Right cardiac atrium (tissue), 5 donors: ENCODE measurements at regions not wholly inside any gene's neighbourhood (a gene's known extent, or its start where the extent isn't known, plus 50 kb on each side); places are given as distances from the start of the nearest gene placed in this dataset.

ENCODE experiments used
- ATAC-seq, 2 donors: fragments of 200-7000 bp; cut with Tn5 transposase; one replicate each; pipeline versions ENCODE4 v1.8.0 to v1.9.1; 2020; ENCODE audit warnings: moderate library complexity in 2 of 2, mild to moderate bottlenecking in 1 of 2
- DNase-seq, 3 donors: peaks; one replicate each; pipeline ENCODE4 v3.0.0-alpha.2; 2020
- H3K27ac ChIP-seq: one replicate; pipeline ENCODE4 v1.5.1; 2013; ENCODE audit warnings: mild to moderate bottlenecking, low read length, control low read depth, moderate library complexity
- H3K27me3 ChIP-seq: one replicate; pipeline ENCODE4 v1.6.1; 2013; ENCODE audit not compliant: control insufficient read depth, insufficient read depth
- H3K4me1 ChIP-seq: one replicate; pipeline ENCODE4 v1.6.1; 2013; ENCODE audit warnings: low read length; ENCODE audit not compliant: control insufficient read depth, insufficient read depth
- H3K4me3 ChIP-seq: one replicate; pipeline ENCODE4 v1.5.1; 2013; ENCODE audit warnings: low read length, control low read depth
- H3K9me3 ChIP-seq: one replicate; pipeline ENCODE4 v1.6.1; 2013; ENCODE audit warnings: low read length; ENCODE audit not compliant: control insufficient read depth
- WGBS: extraction: QIAGEN DNeasy Blood & Tissue Kit; methylation state at CpG from one replicate; pipeline ENCODE4 v1.1.7; 2013; 5-methylcytosine and 5-hydroxymethylcytosine counted together
- intact Hi-C, 4 donors: fragments of 100-400 bp; cut with DNase I; formaldehyde crosslinking; loops; one replicate each; pipeline versions ENCODE4 v1.11.0 to v1.14.0; 2022 to 2023
- donor health status: healthy with polysubstance abuse.
- donor health status: DM: no; HTN: yes; CAD: no.
- donor health status: DM: no; HTN: no; CAD: no.
- donor health status: DM: no; HTN: yes; CAD: no; lungs with severe emphysema.
- donor health status: DM: yes; HTN: yes; CAD: no.

DNA sequence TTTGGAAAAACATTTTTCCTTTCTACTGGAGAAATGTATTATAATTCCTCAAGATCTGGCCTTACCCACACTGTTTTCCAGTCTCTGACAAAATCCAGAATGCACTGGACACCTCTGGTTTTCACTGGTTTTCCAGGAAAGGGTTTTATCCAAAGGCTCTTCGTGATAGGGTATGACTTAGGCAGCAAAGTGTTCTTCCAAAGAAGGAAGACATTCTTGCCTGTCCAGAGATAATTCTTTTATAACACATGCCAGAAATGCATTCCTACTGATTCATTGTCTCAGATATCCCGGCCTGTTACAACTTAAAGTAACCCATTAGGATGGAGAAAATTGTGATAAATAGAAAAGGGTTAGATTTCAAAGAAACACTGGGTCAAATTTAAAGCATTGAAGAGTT lies 2343.1 kb downstream of the PCDH7 start:
- intact Hi-C loops, result no loop called here
- Histone ChIP-seq H3K4me3 (no peak overlapping the region), H3K27me3 (no peaks in the 10 kb centered on the region), H3K4me1 (no peaks in the 10 kb centered on the region), H3K9me3 (no peaks in the 10 kb centered on the region), H3K27ac (no peak overlapping the region)
- peak; percentile 41 to 56 for ATAC-seq
- WGBS, result 24% methylated on average over 2 of the region's 2 CpGs
- DNase-seq, result no peak

DNA sequence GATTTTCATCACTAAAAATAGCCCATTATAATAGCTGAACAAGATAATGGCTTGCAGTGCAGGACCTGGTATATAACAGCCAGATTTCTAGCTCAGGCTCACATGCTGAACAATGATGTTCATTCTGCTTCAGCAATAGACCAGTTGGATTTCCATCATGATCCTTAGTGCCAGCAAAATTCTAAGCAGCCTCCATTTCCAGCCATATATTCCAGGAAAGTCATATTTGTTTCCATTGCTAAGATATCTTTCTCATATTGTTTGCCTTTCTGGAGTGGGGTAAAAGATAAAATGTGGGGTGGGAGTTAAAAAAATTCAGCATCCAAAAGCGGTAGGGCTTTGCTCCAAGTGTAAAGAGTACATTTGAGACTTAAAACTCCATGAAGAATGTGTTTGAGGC lies 2344.1 kb downstream of the PCDH7 start:
- H3K27me3 ChIP-seq, result no peaks in the 10 kb centered on the region
- ATAC-seq (no peak), DNase-seq (no peak)
- no peaks in the 10 kb centered on the region for H3K4me1 ChIP-seq
- H3K9me3 ChIP-seq, result no peaks in the 10 kb centered on the region
- no peak overlapping the region for H3K27ac ChIP-seq
- H3K4me3 ChIP-seq, result no peak overlapping the region
- intact Hi-C loops, result no loop called here
- 68% methylated on average over 1 of the region's 1 CpG for WGBS

DNA sequence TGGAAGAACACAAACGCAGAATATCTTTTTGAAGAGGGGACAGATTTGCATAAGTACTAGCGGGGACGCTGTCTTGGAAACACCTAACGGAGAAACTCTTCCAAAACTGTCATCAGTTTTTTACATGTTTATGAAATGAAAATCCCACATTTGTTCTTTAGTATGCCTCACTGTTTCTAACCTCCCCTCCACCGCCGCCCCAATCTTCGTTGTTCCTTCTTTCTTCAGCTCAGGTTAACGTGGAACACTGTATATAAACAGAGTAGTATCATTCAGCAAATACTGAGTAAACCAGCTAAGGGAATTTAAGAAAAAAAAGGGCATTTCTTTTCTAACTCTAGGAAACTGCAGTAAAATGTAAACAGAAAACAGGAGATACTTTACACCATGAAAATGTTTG lies 2345.6 kb downstream of the PCDH7 start:
- Histone ChIP-seq H3K4me1 (no peaks in the 10 kb centered on the region), H3K27me3 (no peaks in the 10 kb centered on the region), H3K4me3 (no peak overlapping the region), H3K9me3 (no peaks in the 10 kb centered on the region), H3K27ac (no peak overlapping the region)
- WGBS, result 92% methylated on average over 8 of the region's 8 CpGs
- intact Hi-C loops, result no loop called here
- ATAC-seq (no peak), DNase-seq (no peak)

DNA sequence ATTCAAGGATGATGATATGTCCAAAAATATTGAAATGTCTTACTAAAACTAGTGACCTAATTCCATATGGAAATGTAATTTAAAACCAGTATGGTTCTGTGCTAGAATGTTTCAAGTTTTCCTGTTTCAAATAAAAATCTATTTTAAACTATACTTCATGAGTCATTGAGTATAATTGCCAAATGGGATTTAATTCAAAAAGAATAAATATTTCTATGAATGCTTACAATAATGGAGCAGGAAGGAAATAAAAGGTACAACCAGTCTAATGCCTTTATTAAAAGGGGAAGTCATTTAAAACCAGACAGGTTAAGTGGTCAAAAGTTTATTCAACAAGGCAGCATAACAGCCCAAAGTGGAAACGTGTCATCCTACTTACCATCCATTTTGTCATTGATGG lies 2347.1 kb downstream of the PCDH7 start:
- DNase-seq, result no peak
- Histone ChIP-seq H3K9me3 (no peaks in the 10 kb centered on the region), H3K4me1 (no peaks in the 10 kb centered on the region), H3K27ac (no peak overlapping the region), H3K27me3 (no peaks in the 10 kb centered on the region), H3K4me3 (no peak overlapping the region)
- 51% methylated on average over 1 of the region's 1 CpG for WGBS
- intact Hi-C loops, result no loop called here
- no peak for ATAC-seq

DNA sequence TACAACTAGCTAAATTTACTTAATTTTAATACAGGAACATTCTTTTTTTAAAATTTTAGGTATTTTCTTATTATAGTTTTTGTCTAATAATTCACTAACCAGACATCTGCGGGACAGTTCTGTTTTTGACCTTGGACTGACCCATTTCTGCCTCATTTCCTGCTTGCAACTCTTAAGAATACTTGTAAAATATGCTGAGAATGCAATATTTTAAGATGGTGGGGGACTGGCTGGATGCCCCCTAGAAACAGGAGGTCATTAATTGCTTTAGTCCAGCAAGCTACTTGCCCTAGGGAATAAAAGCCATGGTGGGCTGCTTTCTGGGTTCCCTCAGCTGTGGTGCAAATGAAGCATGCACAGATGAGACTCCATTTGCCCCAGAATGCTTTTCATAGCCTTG lies 2348.4 kb downstream of the PCDH7 start:
- Histone ChIP-seq H3K9me3 (no peaks in the 10 kb centered on the region), H3K27me3 (no peaks in the 10 kb centered on the region), H3K27ac (no peak overlapping the region), H3K4me1 (no peaks in the 10 kb centered on the region), H3K4me3 (no peak overlapping the region)
- DNase-seq (no peak), ATAC-seq (no peak)
- intact Hi-C loops, result no loop called here
- 76% methylated on average over 1 of the region's 1 CpG for WGBS

DNA sequence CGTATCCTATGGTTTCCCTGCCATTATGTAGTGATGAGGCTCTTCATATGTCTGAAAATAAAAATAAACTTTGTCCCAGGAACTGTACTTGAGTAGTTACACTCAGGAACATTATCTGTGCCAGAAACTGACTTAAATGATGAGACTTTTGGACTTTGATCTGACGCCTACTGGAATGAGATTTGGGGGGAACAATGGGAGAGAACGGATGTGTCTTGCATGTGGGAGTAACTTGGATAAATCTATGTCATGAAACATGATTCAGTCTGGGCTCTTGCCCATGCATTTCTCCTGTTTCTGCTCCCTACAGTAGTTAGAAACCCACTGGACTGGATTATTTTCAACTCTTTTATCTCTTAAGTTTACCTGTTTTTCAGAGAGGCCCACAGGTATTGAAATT lies 2351.4 kb downstream of the PCDH7 start:
- intact Hi-C loops, result no loop called here
- Histone ChIP-seq H3K9me3 (no peaks in the 10 kb centered on the region), H3K4me1 (no peaks in the 10 kb centered on the region), H3K27ac (no peak overlapping the region), H3K4me3 (no peak overlapping the region), H3K27me3 (no peaks in the 10 kb centered on the region)
- 38% methylated on average over 3 of the region's 3 CpGs for WGBS
- ATAC-seq (no peak), DNase-seq (no peak)

DNA sequence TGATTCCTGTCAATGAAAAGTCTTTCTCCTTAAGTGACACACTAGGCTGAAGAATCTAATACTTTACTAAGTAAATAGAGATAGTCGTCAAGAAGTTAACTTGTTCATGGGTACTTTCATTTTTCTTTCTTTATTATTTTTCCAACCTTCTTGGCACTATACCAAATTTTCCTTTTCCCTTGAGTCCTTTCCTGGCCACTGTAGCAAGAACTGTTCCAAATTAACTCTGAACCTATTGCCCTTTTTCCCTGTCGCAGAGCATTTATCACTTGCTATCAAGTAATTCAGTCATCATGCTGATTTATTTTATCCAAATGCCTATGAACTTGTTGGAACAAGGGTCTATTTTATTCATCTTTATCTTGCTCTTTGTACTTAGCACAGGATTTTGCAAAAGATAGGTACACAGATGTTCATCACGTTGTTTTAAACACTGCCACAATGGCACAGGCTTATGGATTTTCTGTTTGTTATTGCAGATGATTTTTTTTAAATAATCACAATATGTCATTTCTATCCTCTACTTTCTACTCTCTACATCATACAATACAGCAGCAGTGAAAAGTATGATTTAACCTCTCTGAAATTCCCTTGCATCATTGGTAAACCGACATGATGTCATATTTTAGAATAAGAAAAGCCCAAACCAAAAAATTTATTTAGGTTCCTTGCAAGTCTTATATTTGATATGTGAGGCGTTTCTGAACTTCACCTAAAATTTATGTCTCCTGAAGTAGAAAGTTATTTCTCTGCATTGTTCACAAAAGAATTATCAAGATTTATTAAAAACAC lies 2352.3 kb downstream of the PCDH7 start:
- Histone ChIP-seq H3K4me3 (no peak overlapping the region), H3K27ac (no peak overlapping the region), H3K27me3 (no peaks in the 10 kb centered on the region), H3K9me3 (no peaks in the 10 kb centered on the region), H3K4me1 (no peaks in the 10 kb centered on the region)
- DNase-seq (no peak), ATAC-seq (no peak)
- intact Hi-C loops, result no loop called here
- 40% methylated on average over 5 of the region's 5 CpGs for WGBS

DNA sequence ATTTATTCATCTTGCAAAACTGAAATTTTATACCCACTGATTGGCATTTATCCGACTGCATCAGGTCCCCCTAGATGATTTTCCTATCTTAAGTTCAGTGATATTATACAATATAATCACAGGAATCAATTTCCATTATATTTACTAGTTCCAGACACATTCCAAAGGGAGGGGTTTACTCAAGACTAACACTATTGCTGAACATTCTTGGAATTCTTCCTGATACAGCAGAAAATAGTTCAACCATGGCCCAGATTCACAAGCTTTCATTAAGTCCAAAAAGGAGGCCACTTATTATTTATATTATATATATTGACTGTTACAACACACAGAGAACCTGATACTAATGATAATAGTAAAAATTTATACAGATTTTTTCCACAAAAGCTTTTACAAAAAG lies 2353.6 kb downstream of the PCDH7 start:
- no peak for ATAC-seq
- no peak for DNase-seq
- no peaks in the 10 kb centered on the region for H3K27me3 ChIP-seq
- H3K4me3 ChIP-seq, result no peak overlapping the region
- H3K27ac ChIP-seq, result no peak overlapping the region
- no peaks in the 10 kb centered on the region for H3K9me3 ChIP-seq
- no peaks in the 10 kb centered on the region for H3K4me1 ChIP-seq
- intact Hi-C loops, result no loop called here
- 53% methylated on average over 1 of the region's 1 CpG for WGBS

DNA sequence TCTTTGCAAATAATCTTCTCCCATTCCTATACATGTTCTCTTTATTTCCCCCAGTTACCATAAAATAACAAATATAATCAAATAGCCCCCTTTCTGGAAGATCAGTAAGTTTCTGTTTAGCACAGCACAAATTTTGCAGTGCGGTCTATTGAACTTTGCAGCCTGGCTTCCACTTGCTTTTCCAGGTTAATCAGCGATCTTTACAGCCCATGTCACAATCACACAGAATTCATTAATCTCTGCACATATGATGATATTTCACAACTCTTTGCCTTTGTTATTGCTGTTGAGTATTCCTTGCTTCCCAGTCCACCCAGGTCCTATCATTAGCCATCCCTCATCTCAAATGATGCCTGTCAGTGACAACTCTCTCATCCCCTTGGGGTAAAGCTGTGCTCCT lies 2358.0 kb downstream of the PCDH7 start:
- no peak overlapping the region for H3K4me3 ChIP-seq
- intact Hi-C loops, result no loop called here
- H3K9me3 ChIP-seq, result no peaks in the 10 kb centered on the region
- 96% methylated on average over 2 of the region's 2 CpGs for WGBS
- no peaks in the 10 kb centered on the region for H3K27me3 ChIP-seq
- ATAC-seq, result no peak
- H3K4me1 ChIP-seq, result no peaks in the 10 kb centered on the region
- no peak overlapping the region for H3K27ac ChIP-seq
- no peak for DNase-seq

DNA sequence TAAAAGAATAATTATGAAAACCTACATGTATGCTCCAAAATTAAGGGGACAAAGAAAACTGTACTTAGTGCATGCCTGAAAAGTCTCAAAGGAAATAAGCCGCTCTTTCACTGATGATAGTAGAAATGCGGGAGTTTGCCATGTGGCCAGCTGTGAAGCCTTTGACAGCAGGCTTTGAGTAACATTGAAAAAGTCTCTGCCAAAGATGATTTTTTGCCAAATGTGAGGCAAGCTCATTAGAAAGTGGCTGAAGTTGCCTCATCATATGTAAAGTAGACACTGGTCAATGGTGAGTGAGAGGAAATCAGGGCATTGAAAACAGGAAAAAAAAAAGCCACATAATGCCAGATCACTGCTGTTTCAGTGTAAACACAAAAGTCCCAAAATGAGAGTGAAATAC lies 2360.1 kb downstream of the PCDH7 start:
- ATAC-seq, result peak; percentile 45 to 71
- H3K27me3 ChIP-seq, result no peaks in the 10 kb centered on the region
- intact Hi-C loops, result no loop called here
- H3K27ac ChIP-seq, result no peak overlapping the region
- peak; percentile 24 to 67 (median 51) for DNase-seq
- no peaks in the 10 kb centered on the region for H3K9me3 ChIP-seq
- H3K4me1 ChIP-seq, result no peaks in the 10 kb centered on the region
- whole genome bisulfite sequencing, result 60% methylated on average over 2 of the region's 2 CpGs
- H3K4me3 ChIP-seq, result no peak overlapping the region

DNA sequence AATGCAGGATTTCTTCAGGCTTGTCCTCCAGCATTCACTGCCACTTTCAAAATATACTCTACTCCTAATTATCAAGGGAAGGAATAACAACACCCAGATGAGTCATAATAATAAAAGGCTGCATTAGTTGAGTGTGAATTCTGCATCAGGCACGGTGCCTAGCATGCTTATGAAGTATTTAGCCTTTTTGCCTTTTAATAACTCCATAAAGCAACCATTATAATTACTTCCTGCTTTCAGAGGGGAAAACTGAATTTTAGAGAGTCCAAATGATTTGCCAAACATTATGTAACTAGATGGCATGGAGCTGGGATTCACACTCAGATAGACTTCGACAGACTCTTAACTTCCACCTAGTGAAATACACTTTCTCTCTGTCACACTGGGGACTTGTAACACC lies 2365.5 kb downstream of the PCDH7 start:
- DNase-seq, result no peak
- no peaks in the 10 kb centered on the region for H3K27me3 ChIP-seq
- 34% methylated on average over 2 of the region's 2 CpGs for WGBS
- ATAC-seq, result no peak
- no peaks in the 10 kb centered on the region for H3K9me3 ChIP-seq
- H3K4me1 ChIP-seq, result no peaks in the 10 kb centered on the region
- no peak overlapping the region for H3K27ac ChIP-seq
- H3K4me3 ChIP-seq, result no peak overlapping the region
- intact Hi-C loops, result no loop called here
